LNCAP (cell line): ENCODE measurements at regions not wholly inside any gene's neighbourhood (a gene's known extent, or its start where the extent isn't known, plus 50 kb on each side); places are given as distances from the start of the nearest gene placed in this dataset.

ENCODE experiments used
- TF ChIP-seq, protein P1 (sequence below): fragments of 450-650 bp; IDR thresholded peaks from 2 replicates; pipeline ENCODE4 v1.5.1; 2017; ENCODE audit warnings: mild to moderate bottlenecking

DNA sequence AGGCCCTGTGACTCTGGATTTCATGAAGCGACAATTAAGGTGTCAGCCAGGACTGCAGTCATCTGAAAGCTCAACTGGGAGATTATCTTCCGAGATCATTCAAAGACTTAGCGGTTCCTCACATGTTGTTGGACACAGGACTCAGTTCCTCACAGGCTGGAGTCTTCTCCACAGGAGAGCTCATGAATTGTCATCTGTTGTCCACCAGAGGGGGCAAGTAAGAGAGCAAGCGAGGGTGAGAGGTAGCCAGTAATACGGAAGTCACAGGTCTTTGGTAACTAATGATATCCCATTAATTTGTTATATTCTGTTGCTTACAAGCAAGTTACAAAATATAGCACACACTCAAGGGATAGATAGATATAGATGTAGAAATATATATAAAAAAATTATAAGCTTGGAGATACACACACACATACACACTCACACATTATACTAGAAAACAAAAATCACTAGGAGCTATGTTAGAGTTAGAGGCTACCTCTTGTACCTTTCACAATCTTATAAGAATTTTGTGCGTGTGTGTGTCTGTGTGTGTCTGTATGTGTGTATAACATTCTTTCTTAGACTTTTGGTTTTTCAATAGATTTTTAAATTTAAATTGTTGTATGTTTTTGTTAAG lies 1695.3 kb downstream of the BRINP3 start:
- TF ChIP-seq, protein P1, sequence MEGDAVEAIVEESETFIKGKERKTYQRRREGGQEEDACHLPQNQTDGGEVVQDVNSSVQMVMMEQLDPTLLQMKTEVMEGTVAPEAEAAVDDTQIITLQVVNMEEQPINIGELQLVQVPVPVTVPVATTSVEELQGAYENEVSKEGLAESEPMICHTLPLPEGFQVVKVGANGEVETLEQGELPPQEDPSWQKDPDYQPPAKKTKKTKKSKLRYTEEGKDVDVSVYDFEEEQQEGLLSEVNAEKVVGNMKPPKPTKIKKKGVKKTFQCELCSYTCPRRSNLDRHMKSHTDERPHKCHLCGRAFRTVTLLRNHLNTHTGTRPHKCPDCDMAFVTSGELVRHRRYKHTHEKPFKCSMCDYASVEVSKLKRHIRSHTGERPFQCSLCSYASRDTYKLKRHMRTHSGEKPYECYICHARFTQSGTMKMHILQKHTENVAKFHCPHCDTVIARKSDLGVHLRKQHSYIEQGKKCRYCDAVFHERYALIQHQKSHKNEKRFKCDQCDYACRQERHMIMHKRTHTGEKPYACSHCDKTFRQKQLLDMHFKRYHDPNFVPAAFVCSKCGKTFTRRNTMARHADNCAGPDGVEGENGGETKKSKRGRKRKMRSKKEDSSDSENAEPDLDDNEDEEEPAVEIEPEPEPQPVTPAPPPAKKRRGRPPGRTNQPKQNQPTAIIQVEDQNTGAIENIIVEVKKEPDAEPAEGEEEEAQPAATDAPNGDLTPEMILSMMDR, result peak; percentile 77

- TF ChIP-seq, protein P1, result no peak
These were observed 1682.7 kb downstream of the BRINP3 start for GRCh38 chr1:188794969-188795368.

GRCh38 chr1:188817814-188818213 lies 1659.8 kb downstream of the BRINP3 start:
- TF ChIP-seq, protein P1, result no peak

DNA sequence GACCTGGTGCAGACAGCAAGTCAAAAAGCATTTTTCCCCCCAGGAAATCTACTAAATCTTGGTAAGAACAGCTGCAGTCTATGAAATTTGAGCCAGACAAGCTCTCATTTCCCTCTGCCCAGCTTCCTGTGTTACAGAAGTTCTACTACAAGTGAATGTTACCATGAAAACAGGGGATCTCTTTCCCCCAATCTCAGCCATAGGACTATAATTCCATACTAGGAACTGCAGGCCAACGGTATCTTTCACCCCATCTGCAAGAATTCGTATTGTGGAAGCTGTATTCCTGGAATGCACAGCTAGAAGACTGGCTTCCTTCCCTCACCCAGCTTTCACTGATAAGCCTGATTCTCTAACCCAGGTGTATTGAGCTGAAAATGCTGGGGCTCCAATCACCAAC lies 1655.4 kb downstream of the BRINP3 start:
- TF ChIP-seq, protein P1, result no peak

GRCh38 chr1:188825471-188825870 lies 1652.2 kb downstream of the BRINP3 start:
- TF ChIP-seq, protein P1, result no peak

GRCh38 chr1:188826800-188827199 lies 1650.9 kb downstream of the BRINP3 start:
- TF ChIP-seq, protein P1, result no peak

DNA sequence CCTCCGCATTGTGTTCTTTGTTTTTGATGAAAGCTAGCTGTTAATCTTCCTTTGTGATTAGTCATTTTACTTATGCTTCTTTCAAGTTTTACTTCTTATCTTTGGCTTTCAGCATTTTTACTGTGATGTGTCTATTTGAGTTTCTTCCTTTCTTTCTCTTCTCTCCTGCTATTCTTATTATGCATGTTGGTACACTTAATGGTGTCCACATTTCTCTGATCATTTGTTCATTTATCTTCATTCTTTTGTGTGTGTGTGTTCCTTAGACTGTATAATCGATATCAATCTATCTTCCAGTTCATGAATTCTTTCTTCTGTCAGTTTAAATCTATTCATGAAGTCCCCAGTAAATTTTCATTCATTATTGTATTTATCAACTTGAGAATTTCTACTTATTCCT lies 1650.3 kb downstream of the BRINP3 start:
- TF ChIP-seq, protein P1, result no peak

DNA sequence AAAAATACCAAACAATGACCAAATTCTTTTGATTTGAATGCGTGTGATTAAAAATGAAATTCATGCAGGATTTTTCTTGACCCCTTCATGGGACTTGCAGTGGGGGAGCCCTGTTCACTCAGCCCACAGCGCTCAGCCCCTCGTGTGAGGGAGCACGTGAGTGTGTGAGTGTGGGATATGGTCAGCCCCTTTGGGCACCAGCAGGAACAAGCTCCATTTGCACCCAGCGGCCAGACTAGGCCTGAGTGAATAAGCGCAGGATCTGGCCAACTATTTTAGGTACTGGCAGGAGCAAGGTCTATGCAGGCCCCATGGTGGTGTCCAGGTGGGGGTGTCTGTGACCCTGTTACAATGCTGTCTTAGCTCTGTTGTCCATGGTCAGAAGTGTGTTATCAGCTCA lies 1631.2 kb downstream of the BRINP3 start:
- TF ChIP-seq, protein P1, result no peak
